ENCODE measurements at regions not wholly inside any gene's neighbourhood (a gene's known extent, or its start where the extent isn't known, plus 50 kb on each side); places are given as distances from the start of the nearest gene placed in this dataset.

GRCh38 chr4:12178614-12179610 lies 750.2 kb upstream of the HS3ST1 start:
- Histone ChIP-seq H3K27me3 (ENCODE audit: insufficient read depth, insufficient read length) (no peaks in the 10 kb centered on the region), H3K4me1 (ENCODE audit: insufficient read depth, insufficient read length) (no peaks in the 10 kb centered on the region), H3K4me3 (ENCODE audit: insufficient read length, low read depth) (no peak overlapping the region), H3K9ac (ENCODE audit: insufficient read length, low read depth) (no peak overlapping the region), H3K36me3 (ENCODE audit: insufficient read depth, insufficient read length, low read length) (no peaks in the 10 kb centered on the region), H3K9me3 (ENCODE audit: insufficient read depth, low read length) (no peaks in the 10 kb centered on the region)
- TF ChIP-seq YY1 (IDR thresholded peaks at IDR 0.05; ENCODE audit: insufficient read depth, insufficient read length) (no peak), SUZ12 (IDR thresholded peaks at IDR 0.05; ENCODE audit: extremely low read depth, insufficient read depth, insufficient read length) (no peak), ZNF274 (IDR thresholded peaks at IDR 0.05; ENCODE audit: low read depth, low read length) (no peak)
- DNase-seq (ENCODE audit: low read depth, low spot score), result no peak

GRCh38 chr4:12177416-12177815 lies 748.7 kb upstream of the HS3ST1 start:
- Histone ChIP-seq H3K36me3 (ENCODE audit: insufficient read depth, insufficient read length, low read length) (no peaks in the 10 kb centered on the region), H3K9ac (ENCODE audit: insufficient read length, low read depth) (no peak overlapping the region), H3K4me3 (ENCODE audit: insufficient read length, low read depth) (no peak overlapping the region), H3K9me3 (ENCODE audit: insufficient read depth, low read length) (no peaks in the 10 kb centered on the region), H3K27me3 (ENCODE audit: insufficient read depth, insufficient read length) (no peaks in the 10 kb centered on the region), H3K4me1 (ENCODE audit: insufficient read depth, insufficient read length) (no peaks in the 10 kb centered on the region)
- no peak for DNase-seq (ENCODE audit: low read depth, low spot score)
- no peak for TF ChIP-seq YY1 (IDR thresholded peaks at IDR 0.05; ENCODE audit: insufficient read depth, insufficient read length)
- TF ChIP-seq ZNF274 (IDR thresholded peaks at IDR 0.05; ENCODE audit: low read depth, low read length), result no peak

GRCh38 chr4:12173496-12173895 lies 744.8 kb upstream of the HS3ST1 start:
- TF ChIP-seq SUZ12 (IDR thresholded peaks at IDR 0.05; ENCODE audit: extremely low read depth, insufficient read depth, insufficient read length) (no peak), ZNF274 (IDR thresholded peaks at IDR 0.05; ENCODE audit: low read depth, low read length) (no peak), YY1 (IDR thresholded peaks at IDR 0.05; ENCODE audit: insufficient read depth, insufficient read length) (no peak)
- DNase-seq (ENCODE audit: low read depth, low spot score), result no peak
- H3K9ac ChIP-seq (ENCODE audit: insufficient read length, low read depth), result no peak overlapping the region
- H3K36me3 ChIP-seq (ENCODE audit: insufficient read depth, insufficient read length, low read length), result no peaks in the 10 kb centered on the region
- H3K4me1 ChIP-seq (ENCODE audit: insufficient read depth, insufficient read length), result no peaks in the 10 kb centered on the region
- H3K4me3 ChIP-seq (ENCODE audit: insufficient read length, low read depth), result no peak overlapping the region
- H3K27me3 ChIP-seq (ENCODE audit: insufficient read depth, insufficient read length), result no peaks in the 10 kb centered on the region
- no peaks in the 10 kb centered on the region for H3K9me3 ChIP-seq (ENCODE audit: insufficient read depth, low read length)

- TF ChIP-seq YY1 (IDR thresholded peaks at IDR 0.05; ENCODE audit: insufficient read depth, insufficient read length) (no peak), SUZ12 (IDR thresholded peaks at IDR 0.05; ENCODE audit: extremely low read depth, insufficient read depth, insufficient read length) (no peak), ZNF274 (IDR thresholded peaks at IDR 0.05; ENCODE audit: low read depth, low read length) (no peak)
- no peak overlapping the region for H3K4me3 ChIP-seq (ENCODE audit: insufficient read length, low read depth)
- H3K27me3 ChIP-seq (ENCODE audit: insufficient read depth, insufficient read length), result no peaks in the 10 kb centered on the region
- DNase-seq (ENCODE audit: low read depth, low spot score), result no peak
- H3K36me3 ChIP-seq (ENCODE audit: insufficient read depth, insufficient read length, low read length), result no peaks in the 10 kb centered on the region
- H3K9me3 ChIP-seq (ENCODE audit: insufficient read depth, low read length), result no peaks in the 10 kb centered on the region
- no peaks in the 10 kb centered on the region for H3K4me1 ChIP-seq (ENCODE audit: insufficient read depth, insufficient read length)
- no peak overlapping the region for H3K9ac ChIP-seq (ENCODE audit: insufficient read length, low read depth)
These were observed 743.7 kb upstream of the HS3ST1 start for GRCh38 chr4:12172198-12172973.

- H3K4me3 ChIP-seq (ENCODE audit: insufficient read length, low read depth), result no peak overlapping the region
- H3K27me3 ChIP-seq (ENCODE audit: insufficient read depth, insufficient read length), result no peaks in the 10 kb centered on the region
- TF ChIP-seq ZNF274 (IDR thresholded peaks at IDR 0.05; ENCODE audit: low read depth, low read length), result no peak
- no peak for TF ChIP-seq SUZ12 (IDR thresholded peaks at IDR 0.05; ENCODE audit: extremely low read depth, insufficient read depth, insufficient read length)
- no peak for TF ChIP-seq YY1 (IDR thresholded peaks at IDR 0.05; ENCODE audit: insufficient read depth, insufficient read length)
- no peaks in the 10 kb centered on the region for H3K36me3 ChIP-seq (ENCODE audit: insufficient read depth, insufficient read length, low read length)
- DNase-seq (ENCODE audit: low read depth, low spot score), result no peak
- no peaks in the 10 kb centered on the region for H3K4me1 ChIP-seq (ENCODE audit: insufficient read depth, insufficient read length)
- no peak overlapping the region for H3K9ac ChIP-seq (ENCODE audit: insufficient read length, low read depth)
- H3K9me3 ChIP-seq (ENCODE audit: insufficient read depth, low read length), result no peaks in the 10 kb centered on the region
These were observed 741.6 kb upstream of the HS3ST1 start for GRCh38 chr4:12170308-12170707.

- Histone ChIP-seq H3K27me3 (ENCODE audit: insufficient read depth, insufficient read length) (no peaks in the 10 kb centered on the region), H3K9ac (ENCODE audit: insufficient read length, low read depth) (no peak overlapping the region), H3K4me1 (ENCODE audit: insufficient read depth, insufficient read length) (no peaks in the 10 kb centered on the region), H3K36me3 (ENCODE audit: insufficient read depth, insufficient read length, low read length) (no peaks in the 10 kb centered on the region), H3K9me3 (ENCODE audit: insufficient read depth, low read length) (no peaks in the 10 kb centered on the region), H3K4me3 (ENCODE audit: insufficient read length, low read depth) (no peak overlapping the region)
- DNase-seq (ENCODE audit: low read depth, low spot score), result no peak
- TF ChIP-seq ZNF274 (IDR thresholded peaks at IDR 0.05; ENCODE audit: low read depth, low read length) (no peak), YY1 (IDR thresholded peaks at IDR 0.05; ENCODE audit: insufficient read depth, insufficient read length) (no peak), SUZ12 (IDR thresholded peaks at IDR 0.05; ENCODE audit: extremely low read depth, insufficient read depth, insufficient read length) (no peak)
These were observed 736.9 kb upstream of the HS3ST1 start for GRCh38 chr4:12165616-12166015.

- Histone ChIP-seq H3K9me3 (ENCODE audit: insufficient read depth, low read length) (no peaks in the 10 kb centered on the region), H3K4me3 (ENCODE audit: insufficient read length, low read depth) (no peak overlapping the region), H3K36me3 (ENCODE audit: insufficient read depth, insufficient read length, low read length) (no peaks in the 10 kb centered on the region), H3K27me3 (ENCODE audit: insufficient read depth, insufficient read length) (no peaks in the 10 kb centered on the region), H3K9ac (ENCODE audit: insufficient read length, low read depth) (no peak overlapping the region), H3K4me1 (ENCODE audit: insufficient read depth, insufficient read length) (no peaks in the 10 kb centered on the region)
- TF ChIP-seq SUZ12 (IDR thresholded peaks at IDR 0.05; ENCODE audit: extremely low read depth, insufficient read depth, insufficient read length), result no peak
- TF ChIP-seq ZNF274 (IDR thresholded peaks at IDR 0.05; ENCODE audit: low read depth, low read length), result no peak
- no peak for TF ChIP-seq YY1 (IDR thresholded peaks at IDR 0.05; ENCODE audit: insufficient read depth, insufficient read length)
- peak; percentile 6 for DNase-seq (ENCODE audit: low read depth, low spot score)
These were observed 717.6 kb upstream of the HS3ST1 start for GRCh38 chr4:12146339-12146738.

Measured in NT2/D1 (cell line).